HG03460 (cell line): ENCODE measurements at regions not wholly inside any gene's neighbourhood (a gene's known extent, or its start where the extent isn't known, plus 50 kb on each side); places are given as distances from the start of the nearest gene placed in this dataset.

ENCODE experiments used
- ATAC-seq: cut with Tn5 transposase; IDR thresholded peaks from one replicate; pipeline ENCODE4 v1.9.1; 2021; ENCODE audit not compliant: unreplicated experiment

- no peak for ATAC-seq
Observed at GRCh38 chr20:61053487-61053886, 198.6 kb upstream of the CDH4 start.

GRCh38 chr20:61053889-61054288 lies 198.2 kb upstream of the CDH4 start:
- no peak for ATAC-seq

- ATAC-seq: no peak
Observed at GRCh38 chr20:61054411-61054810, 197.7 kb upstream of the CDH4 start.

GRCh38 chr20:61055180-61056010 lies 196.7 kb upstream of the CDH4 start:
- ATAC-seq: no peak

- ATAC-seq: no peak
Observed at GRCh38 chr20:61056116-61056515, 195.9 kb upstream of the CDH4 start.

GRCh38 chr20:61056627-61057442 lies 195.2 kb upstream of the CDH4 start:
- ATAC-seq: no peak

- no peak for ATAC-seq
Observed at GRCh38 chr20:61057443-61058121, 194.5 kb upstream of the CDH4 start.

GRCh38 chr20:61061981-61062380 lies 190.1 kb upstream of the CDH4 start:
- ATAC-seq: no peak

GRCh38 chr20:61065853-61066252 lies 186.2 kb upstream of the CDH4 start:
- ATAC-seq: no peak

GRCh38 chr20:61066526-61066925 lies 185.5 kb upstream of the CDH4 start:
- no peak for ATAC-seq

- ATAC-seq: no peak
Observed at GRCh38 chr20:61067221-61067620, 184.8 kb upstream of the CDH4 start.

- no peak for ATAC-seq
Observed at GRCh38 chr20:61072398-61072797, 179.7 kb upstream of the CDH4 start.

GRCh38 chr20:61073376-61073775 lies 178.7 kb upstream of the CDH4 start:
- ATAC-seq: no peak

- no peak for ATAC-seq
Observed at GRCh38 chr20:61082720-61083119, 169.3 kb upstream of the CDH4 start.

GRCh38 chr20:61083431-61083830 lies 168.6 kb upstream of the CDH4 start:
- ATAC-seq: no peak

GRCh38 chr20:61086031-61086430 lies 166.0 kb upstream of the CDH4 start:
- no peak for ATAC-seq

- ATAC-seq: no peak
Observed at GRCh38 chr20:61090541-61090940, 161.5 kb upstream of the CDH4 start.

GRCh38 chr20:61092251-61092650 lies 159.8 kb upstream of the CDH4 start:
- ATAC-seq: no peak

- ATAC-seq: no peak
Observed at GRCh38 chr20:61094581-61094980, 157.5 kb upstream of the CDH4 start.

GRCh38 chr20:61096463-61096862 lies 155.6 kb upstream of the CDH4 start:
- ATAC-seq: no peak

GRCh38 chr20:61099806-61100205 lies 152.3 kb upstream of the CDH4 start:
- no peak for ATAC-seq

GRCh38 chr20:61100489-61100888 lies 151.6 kb upstream of the CDH4 start:
- no peak for ATAC-seq
